HCT116 (cell line): ENCODE measurements at regions not wholly inside any gene's neighbourhood (a gene's known extent, or its start where the extent isn't known, plus 50 kb on each side); places are given as distances from the start of the nearest gene placed in this dataset.

Source experiments
- POLR2AphosphoS5 ChIP-seq: IDR thresholded peaks from 2 replicates; pipeline ENCODE4 v1.6.1; 2011; ENCODE audit warnings: mild to moderate bottlenecking, low read depth, low read length, moderate library complexity
- SIN3A ChIP-seq: IDR thresholded peaks from 2 replicates; pipeline ENCODE4 v1.6.1; 2012; ENCODE audit warnings: low read depth
- ZBTB33 ChIP-seq: IDR thresholded peaks from 2 replicates; pipeline ENCODE4 v1.6.1; 2011; ENCODE audit warnings: mild to moderate bottlenecking, low read length, moderate library complexity; ENCODE audit not compliant: insufficient replicate concordance; ENCODE audit errors: extremely low read depth
- ZNF274 ChIP-seq: fragments of 200-500 bp; sonication (Bioruptor generic); IDR thresholded peaks from 2 replicates; pipeline ENCODE4 v1.6.1; 2014; ENCODE audit warnings: mild to moderate bottlenecking, low read depth, low read length, inconsistent platforms

GRCh38 chr16:59469266-59469665, 735.1 kb upstream of the GOT2 start:
- no peak for TF ChIP-seq ZNF274
- TF ChIP-seq SIN3A, result no peak
- no peak for TF ChIP-seq POLR2AphosphoS5
- no peak for TF ChIP-seq ZBTB33
